NB4 (cell line): ENCODE measurements at regions not wholly inside any gene's neighbourhood (a gene's known extent, or its start where the extent isn't known, plus 50 kb on each side); places are given as distances from the start of the nearest gene placed in this dataset.

Source experiments
- CTCF ChIP-seq: IDR thresholded peaks from one replicate; pipeline ENCODE4 v1.5.1; 2012; ENCODE audit warnings: low read depth, low read length
- MAX ChIP-seq: IDR thresholded peaks from 2 replicates; pipeline ENCODE4 v1.6.1; 2011; ENCODE audit warnings: low read depth, low read length
- MYC ChIP-seq: IDR thresholded peaks from 2 replicates; pipeline ENCODE4 v1.6.1; 2011; ENCODE audit warnings: low read depth, low read length
- POLR2A ChIP-seq: IDR thresholded peaks from 2 replicates; pipeline ENCODE4 v1.6.1; 2011; ENCODE audit warnings: mild to moderate bottlenecking; ENCODE audit not compliant: insufficient read length; ENCODE audit errors: extremely low read depth

GRCh38 chr11:130798801-130799200 is 117.5 kb downstream of the SNX19 start:
- TF ChIP-seq CTCF (no peak), POLR2A (no peak), MYC (no peak), MAX (no peak)
